ENCODE measurements at regions not wholly inside any gene's neighbourhood (a gene's known extent, or its start where the extent isn't known, plus 50 kb on each side); places are given as distances from the start of the nearest gene placed in this dataset.

DNA sequence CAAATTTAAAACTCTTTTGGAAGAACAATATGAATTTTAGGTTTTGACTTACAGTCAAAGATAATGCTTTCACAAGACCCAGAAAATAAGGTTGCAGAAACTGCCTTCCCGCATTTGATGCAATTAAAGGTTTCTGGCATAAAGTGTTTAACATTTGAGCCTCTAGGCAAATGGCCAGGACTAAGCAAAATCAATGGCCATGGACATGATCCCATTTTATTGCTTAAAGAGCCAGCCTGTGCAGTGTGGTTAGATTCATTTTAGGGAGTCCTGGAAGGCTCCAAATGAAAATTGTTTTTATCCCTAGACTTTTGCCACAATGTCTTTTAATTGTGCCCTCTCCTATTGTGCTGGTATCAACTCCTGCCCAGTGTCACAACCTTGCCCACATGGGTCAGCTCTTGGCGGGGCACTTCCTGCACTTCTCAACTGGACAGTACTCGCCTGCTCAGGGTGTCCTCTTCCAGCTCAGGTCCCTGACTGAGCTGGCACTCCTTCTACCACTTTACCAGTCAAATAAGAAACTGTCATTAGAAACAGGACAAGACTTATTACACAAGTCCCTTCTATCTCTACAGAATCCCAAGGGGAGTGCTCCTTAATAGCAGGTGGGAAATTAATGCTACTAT, 208.4 kb upstream of the NPY2R start:
- TF ChIP-seq, protein P1, sequence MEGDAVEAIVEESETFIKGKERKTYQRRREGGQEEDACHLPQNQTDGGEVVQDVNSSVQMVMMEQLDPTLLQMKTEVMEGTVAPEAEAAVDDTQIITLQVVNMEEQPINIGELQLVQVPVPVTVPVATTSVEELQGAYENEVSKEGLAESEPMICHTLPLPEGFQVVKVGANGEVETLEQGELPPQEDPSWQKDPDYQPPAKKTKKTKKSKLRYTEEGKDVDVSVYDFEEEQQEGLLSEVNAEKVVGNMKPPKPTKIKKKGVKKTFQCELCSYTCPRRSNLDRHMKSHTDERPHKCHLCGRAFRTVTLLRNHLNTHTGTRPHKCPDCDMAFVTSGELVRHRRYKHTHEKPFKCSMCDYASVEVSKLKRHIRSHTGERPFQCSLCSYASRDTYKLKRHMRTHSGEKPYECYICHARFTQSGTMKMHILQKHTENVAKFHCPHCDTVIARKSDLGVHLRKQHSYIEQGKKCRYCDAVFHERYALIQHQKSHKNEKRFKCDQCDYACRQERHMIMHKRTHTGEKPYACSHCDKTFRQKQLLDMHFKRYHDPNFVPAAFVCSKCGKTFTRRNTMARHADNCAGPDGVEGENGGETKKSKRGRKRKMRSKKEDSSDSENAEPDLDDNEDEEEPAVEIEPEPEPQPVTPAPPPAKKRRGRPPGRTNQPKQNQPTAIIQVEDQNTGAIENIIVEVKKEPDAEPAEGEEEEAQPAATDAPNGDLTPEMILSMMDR (IDR thresholded peaks at IDR 0.05), result no peak
- no peak for TF ChIP-seq POLR2A (IDR thresholded peaks at IDR 0.05)
- H3K4me3 ChIP-seq, result no peak overlapping the region
- no peak for DNase-seq
- intact Hi-C loops (cut with DNase I; ENCODE audit: low total_unique reads), result no loop called here
- H3K36me3 ChIP-seq, result no peaks in the 10 kb centered on the region
- no peaks in the 10 kb centered on the region for H3K27me3 ChIP-seq
- H3K27ac ChIP-seq, result no peak overlapping the region
- no peaks in the 10 kb centered on the region for H3K9me3 ChIP-seq
- H3K4me1 ChIP-seq, result no peaks in the 10 kb centered on the region

GRCh38 chr4:155001251-155001650, 207.2 kb upstream of the NPY2R start:
- no peak for TF ChIP-seq POLR2A (IDR thresholded peaks at IDR 0.05)
- TF ChIP-seq, protein P1 (IDR thresholded peaks at IDR 0.05), result no peak
- H3K9me3 ChIP-seq, result no peaks in the 10 kb centered on the region
- H3K27me3 ChIP-seq, result no peaks in the 10 kb centered on the region
- no peak overlapping the region for H3K27ac ChIP-seq
- H3K4me3 ChIP-seq, result no peak overlapping the region
- intact Hi-C loops (cut with DNase I; ENCODE audit: low total_unique reads), result no loop called here
- H3K4me1 ChIP-seq, result no peaks in the 10 kb centered on the region
- H3K36me3 ChIP-seq, result no peaks in the 10 kb centered on the region
- no peak for DNase-seq

DNA sequence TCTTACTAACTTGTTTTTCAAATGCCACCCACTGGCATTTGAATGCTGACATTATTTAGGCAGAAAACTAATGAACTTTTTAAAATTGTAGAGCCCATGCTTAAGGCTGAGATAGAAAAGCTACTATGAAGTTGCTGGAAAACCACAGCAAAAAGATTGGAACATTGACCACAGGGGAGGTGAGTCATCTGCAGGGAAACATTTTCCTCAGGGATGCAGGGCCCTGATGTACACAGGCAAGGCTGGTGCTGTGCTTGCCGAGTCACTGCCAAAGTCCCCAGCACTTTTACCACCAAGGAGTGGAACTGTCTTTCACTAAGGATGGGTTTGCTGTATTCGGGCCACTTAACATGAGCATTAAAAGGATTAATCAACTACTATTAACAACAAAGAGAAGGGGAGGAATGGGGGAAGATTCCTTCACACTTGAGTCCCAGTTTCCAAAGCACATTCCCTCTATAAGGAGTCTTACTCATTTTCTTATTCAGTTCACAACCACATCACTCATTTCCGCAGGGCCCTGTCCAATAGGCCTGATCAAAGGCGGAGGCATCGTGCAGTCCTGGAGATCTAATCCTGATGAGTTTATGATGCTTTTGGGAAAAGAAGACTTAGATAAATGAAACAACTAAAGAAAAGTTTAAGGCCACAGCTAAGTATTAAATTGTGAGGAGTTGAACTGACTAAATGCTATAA, 202.9 kb upstream of the NPY2R start:
- Histone ChIP-seq H3K27ac (no peak overlapping the region), H3K4me1 (no peaks in the 10 kb centered on the region), H3K27me3 (no peaks in the 10 kb centered on the region), H3K4me3 (no peak overlapping the region), H3K9me3 (no peaks in the 10 kb centered on the region), H3K36me3 (no peaks in the 10 kb centered on the region)
- TF ChIP-seq POLR2A (IDR thresholded peaks at IDR 0.05), result no peak
- TF ChIP-seq, protein P1 (IDR thresholded peaks at IDR 0.05), result no peak
- intact Hi-C loops (cut with DNase I; ENCODE audit: low total_unique reads), result no loop called here
- DNase-seq, result no peak

- Histone ChIP-seq H3K9me3 (no peaks in the 10 kb centered on the region), H3K36me3 (no peaks in the 10 kb centered on the region), H3K27ac (no peak overlapping the region), H3K4me3 (no peak overlapping the region), H3K4me1 (no peaks in the 10 kb centered on the region), H3K27me3 (no peaks in the 10 kb centered on the region)
- intact Hi-C loops (cut with DNase I; ENCODE audit: low total_unique reads), result no loop called here
- no peak for TF ChIP-seq POLR2A (IDR thresholded peaks at IDR 0.05)
- TF ChIP-seq, protein P1 (IDR thresholded peaks at IDR 0.05), result no peak
- no peak for DNase-seq
Measured at GRCh38 chr4:155007660-155008176, 200.7 kb upstream of the NPY2R start.

- Histone ChIP-seq H3K4me3 (no peak overlapping the region), H3K27ac (no peak overlapping the region), H3K36me3 (no peaks in the 10 kb centered on the region), H3K27me3 (no peaks in the 10 kb centered on the region), H3K9me3 (no peaks in the 10 kb centered on the region), H3K4me1 (no peaks in the 10 kb centered on the region)
- DNase-seq, result no peak
- TF ChIP-seq, protein P1 (IDR thresholded peaks at IDR 0.05), result no peak
- no peak for TF ChIP-seq POLR2A (IDR thresholded peaks at IDR 0.05)
- intact Hi-C loops (cut with DNase I; ENCODE audit: low total_unique reads), result no loop called here
Measured at GRCh38 chr4:155008389-155008788, 200.0 kb upstream of the NPY2R start.

Measured in uterus (tissue), 3 donors.